PC-9 (cell line): ENCODE measurements at regions not wholly inside any gene's neighbourhood (a gene's known extent, or its start where the extent isn't known, plus 50 kb on each side); places are given as distances from the start of the nearest gene placed in this dataset.

Experiments used
- EZH2 ChIP-seq: fragments of 200-600 bp; sonication (generic); IDR thresholded peaks from 2 replicates; pipeline ENCODE4 v1.8.0; 2017; ENCODE audit warnings: antibody characterized with exemption, low read depth
- TF ChIP-seq, protein P1 (sequence below): fragments of 200-600 bp; sonication (generic); conservative IDR thresholded peaks from 2 replicates; pipeline ENCODE4 v1.6.1; 2017; ENCODE audit warnings: mixed run types, antibody characterized with exemption, mild to moderate bottlenecking, moderate library complexity

GRCh38 chrX:4059893-4060292, 346.4 kb upstream of the PRKX start:
- TF ChIP-seq EZH2, result no peak
- TF ChIP-seq, protein P1, sequence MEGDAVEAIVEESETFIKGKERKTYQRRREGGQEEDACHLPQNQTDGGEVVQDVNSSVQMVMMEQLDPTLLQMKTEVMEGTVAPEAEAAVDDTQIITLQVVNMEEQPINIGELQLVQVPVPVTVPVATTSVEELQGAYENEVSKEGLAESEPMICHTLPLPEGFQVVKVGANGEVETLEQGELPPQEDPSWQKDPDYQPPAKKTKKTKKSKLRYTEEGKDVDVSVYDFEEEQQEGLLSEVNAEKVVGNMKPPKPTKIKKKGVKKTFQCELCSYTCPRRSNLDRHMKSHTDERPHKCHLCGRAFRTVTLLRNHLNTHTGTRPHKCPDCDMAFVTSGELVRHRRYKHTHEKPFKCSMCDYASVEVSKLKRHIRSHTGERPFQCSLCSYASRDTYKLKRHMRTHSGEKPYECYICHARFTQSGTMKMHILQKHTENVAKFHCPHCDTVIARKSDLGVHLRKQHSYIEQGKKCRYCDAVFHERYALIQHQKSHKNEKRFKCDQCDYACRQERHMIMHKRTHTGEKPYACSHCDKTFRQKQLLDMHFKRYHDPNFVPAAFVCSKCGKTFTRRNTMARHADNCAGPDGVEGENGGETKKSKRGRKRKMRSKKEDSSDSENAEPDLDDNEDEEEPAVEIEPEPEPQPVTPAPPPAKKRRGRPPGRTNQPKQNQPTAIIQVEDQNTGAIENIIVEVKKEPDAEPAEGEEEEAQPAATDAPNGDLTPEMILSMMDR, result no peak
